GM12872 (cell line): ENCODE measurements at regions not wholly inside any gene's neighbourhood (a gene's known extent, or its start where the extent isn't known, plus 50 kb on each side); places are given as distances from the start of the nearest gene placed in this dataset.

Experiments used
- CTCF ChIP-seq: IDR thresholded peaks from 3 replicates; pipeline ENCODE4 v1.5.1; 2011; ENCODE audit warnings: low read depth, mild to moderate bottlenecking, low read length, moderate library complexity; ENCODE audit not compliant: insufficient read depth

GRCh38 chr7:52705768-52706167 lies 329.7 kb upstream of the POM121L12 start:
- TF ChIP-seq CTCF: no peak

GRCh38 chr7:52700349-52700748 lies 335.1 kb upstream of the POM121L12 start:
- TF ChIP-seq CTCF: no peak

GRCh38 chr7:52695973-52696595 lies 339.3 kb upstream of the POM121L12 start:
- TF ChIP-seq CTCF: no peak

- no peak for TF ChIP-seq CTCF
Observed at GRCh38 chr7:52691257-52691656, 344.2 kb upstream of the POM121L12 start.

DNA sequence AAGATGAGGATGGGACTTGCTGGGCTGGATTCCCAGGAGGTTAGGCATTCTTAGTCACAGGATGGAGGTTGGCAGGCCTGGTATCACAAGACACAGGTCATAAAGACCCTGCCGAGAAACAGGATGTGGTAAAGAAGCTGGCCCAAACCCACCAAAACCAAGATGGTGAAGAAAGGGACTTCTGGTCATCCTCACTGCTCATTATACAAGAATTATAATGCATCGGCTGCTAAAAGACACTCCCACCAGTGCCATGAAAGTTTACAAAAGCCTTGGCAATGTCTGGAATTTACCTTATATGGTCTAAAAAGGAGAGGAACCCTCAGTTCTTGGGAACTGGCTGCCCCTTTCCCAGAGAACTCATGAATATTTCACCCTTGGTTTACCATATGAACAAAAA lies 345.5 kb upstream of the POM121L12 start:
- no peak for TF ChIP-seq CTCF

- no peak for TF ChIP-seq CTCF
Observed at GRCh38 chr7:52685333-52685732, 350.1 kb upstream of the POM121L12 start.

- TF ChIP-seq CTCF: no peak
Observed at GRCh38 chr7:52684388-52684787, 351.0 kb upstream of the POM121L12 start.
